Skeletal muscle satellite cell (primary cell): ENCODE measurements at regions not wholly inside any gene's neighbourhood (a gene's known extent, or its start where the extent isn't known, plus 50 kb on each side); places are given as distances from the start of the nearest gene placed in this dataset.
A peak's percentile ranks its signal among the peaks of the same experiment; 100 is the strongest.

Experiments used
- H3K27me3 ChIP-seq: 2 replicates; pipeline ENCODE4 v1.7.0; 2013; ENCODE audit warnings: low read length; ENCODE audit not compliant: control insufficient read depth, insufficient read depth
- H3K36me3 ChIP-seq: 2 replicates; pipeline ENCODE4 v1.7.0; 2013; ENCODE audit warnings: mild to moderate bottlenecking, control low read depth, low read length; ENCODE audit not compliant: insufficient read depth
- H3K4me1 ChIP-seq: 2 replicates; pipeline ENCODE4 v1.7.0; 2013; ENCODE audit warnings: low read length; ENCODE audit not compliant: control insufficient read depth, insufficient read depth
- H3K4me2 ChIP-seq: 2 replicates; pipeline ENCODE4 v1.7.0; 2013; ENCODE audit warnings: mild to moderate bottlenecking, low read length
- H3K4me3 ChIP-seq: 2 replicates; pipeline ENCODE4 v1.7.0; 2013; ENCODE audit warnings: low read length
- H3K9ac ChIP-seq: 2 replicates; pipeline ENCODE4 v1.7.0; 2013; ENCODE audit warnings: mild to moderate bottlenecking, low read depth, low read length, moderate library complexity
- H3K9me3 ChIP-seq: replicated peaks from 2 replicates; pipeline ENCODE4 v1.7.0; 2013; ENCODE audit warnings: mild to moderate bottlenecking, control low read depth, low read length

DNA sequence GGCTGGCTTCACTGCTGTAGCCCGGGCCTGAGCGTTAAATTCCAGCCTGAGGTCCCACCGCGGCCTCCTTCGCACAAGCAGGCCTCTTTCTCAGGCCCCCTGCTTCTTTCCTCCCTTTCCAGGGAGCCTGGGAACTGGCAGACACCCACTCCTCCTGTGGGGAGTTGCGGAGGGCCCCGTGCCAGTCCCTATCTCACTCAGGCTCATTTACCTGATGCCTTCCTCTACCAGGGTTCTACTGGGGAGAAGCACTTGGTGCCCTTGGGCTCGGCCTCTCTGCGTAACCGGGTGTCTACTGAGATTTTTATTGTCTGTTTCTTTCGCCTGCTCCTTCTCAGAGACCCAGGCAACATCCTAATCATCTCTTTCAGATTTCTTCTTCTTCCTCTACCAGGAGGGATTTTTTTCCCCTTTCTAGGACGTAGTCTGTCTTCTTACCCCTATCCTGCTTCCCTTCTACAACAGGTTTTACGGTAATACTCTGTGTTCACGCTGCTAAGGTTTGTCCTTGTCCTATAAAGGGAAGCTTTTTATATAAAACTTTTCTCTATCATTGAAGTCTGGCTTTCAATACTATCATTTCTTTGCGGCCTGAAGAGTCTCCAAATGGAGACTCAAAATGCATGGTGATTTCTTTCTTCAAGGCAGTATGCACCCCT is 135.4 kb upstream of the GPR12 start:
- Histone ChIP-seq H3K9ac (no peak overlapping the region), H3K4me1 (no peaks in the 10 kb centered on the region), H3K27me3 (peaks cover 11% of the 10 kb centered on the region), H3K4me2 (no peak overlapping the region), H3K36me3 (no peaks in the 10 kb centered on the region), H3K4me3 (no peak overlapping the region), H3K9me3 (no peaks in the 10 kb centered on the region)

DNA sequence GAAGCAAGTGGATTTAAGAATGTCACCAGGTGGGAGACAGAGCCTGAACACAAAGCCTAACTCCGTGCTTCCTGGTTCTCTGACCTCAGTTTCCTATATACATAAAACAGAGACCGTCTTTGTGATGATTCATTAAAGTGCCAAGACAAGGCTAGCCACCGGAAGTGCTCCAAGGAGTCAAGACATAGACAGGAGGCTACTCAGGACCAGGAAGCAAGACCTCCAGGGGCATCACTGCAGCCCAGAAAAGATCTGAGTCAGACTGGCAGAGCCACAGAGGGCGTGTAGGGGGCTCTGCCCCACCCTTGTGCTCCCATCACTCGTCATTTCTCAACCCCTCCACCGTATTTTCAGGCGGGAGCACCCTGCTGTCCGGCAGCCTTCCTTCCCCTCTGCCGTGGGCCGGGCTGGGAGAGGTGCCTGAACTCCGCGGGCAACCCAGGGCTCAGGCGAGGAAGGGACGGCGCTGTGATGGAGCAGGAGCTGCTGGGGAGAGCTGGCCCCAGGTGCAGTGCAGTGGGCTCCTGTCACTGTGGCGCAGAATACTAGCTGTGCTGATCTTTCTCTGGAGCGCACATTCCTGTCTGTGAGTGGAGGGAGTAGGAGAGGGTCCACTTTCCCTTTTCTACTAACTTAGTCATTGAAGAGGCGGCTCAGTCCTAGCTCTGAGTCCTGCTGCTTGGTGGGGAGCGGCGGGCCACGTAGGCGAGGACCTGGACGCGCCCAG is 134.7 kb upstream of the GPR12 start:
- Histone ChIP-seq H3K27me3 (peaks cover 11% of the 10 kb centered on the region), H3K36me3 (no peaks in the 10 kb centered on the region), H3K4me1 (no peaks in the 10 kb centered on the region), H3K4me2 (no peak overlapping the region), H3K4me3 (no peak overlapping the region), H3K9me3 (no peaks in the 10 kb centered on the region), H3K9ac (no peak overlapping the region)

DNA sequence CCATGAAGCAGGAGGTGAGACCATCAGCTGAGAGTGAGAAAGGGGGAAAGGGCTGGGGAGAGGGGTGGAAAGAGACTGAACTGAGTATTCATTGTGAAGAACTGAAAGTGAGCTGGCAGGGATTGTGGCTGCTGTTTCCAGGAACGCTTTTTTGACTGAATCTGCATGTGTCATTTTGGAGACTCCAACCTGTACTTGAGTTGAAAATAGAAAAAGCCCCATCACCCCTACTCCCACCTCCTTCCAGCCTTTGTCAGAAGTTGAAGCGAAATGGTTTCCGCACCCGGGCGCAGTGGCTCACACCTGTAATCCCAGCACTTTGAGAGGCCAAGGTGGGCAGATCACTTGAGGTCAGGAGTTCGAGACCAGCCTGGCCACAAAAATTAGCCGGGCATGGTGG is 128.0 kb upstream of the GPR12 start:
- Histone ChIP-seq H3K27me3 (no peaks in the 10 kb centered on the region), H3K4me1 (no peaks in the 10 kb centered on the region), H3K9me3 (no peaks in the 10 kb centered on the region), H3K36me3 (no peaks in the 10 kb centered on the region), H3K4me3 (no peak overlapping the region), H3K9ac (no peak overlapping the region), H3K4me2 (no peak overlapping the region)

DNA sequence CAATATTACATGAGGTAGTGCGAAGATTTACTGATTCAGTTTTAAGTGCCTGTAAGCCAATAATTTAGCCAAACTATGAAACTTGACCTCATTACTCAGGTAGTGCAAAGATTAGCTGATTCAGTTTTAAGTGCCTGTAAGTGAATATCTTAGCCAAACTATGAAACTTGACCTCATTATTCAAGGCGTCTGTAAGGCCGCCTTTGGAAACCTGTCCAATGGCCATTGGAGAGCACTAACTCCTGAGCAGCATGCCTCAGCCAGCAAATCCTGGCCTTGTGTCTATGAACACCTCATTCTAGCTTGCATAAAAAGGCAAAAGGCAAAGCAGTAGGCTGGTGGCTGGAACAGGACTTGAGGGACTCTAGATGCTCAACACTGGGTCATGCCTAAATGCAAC is 127.0 kb upstream of the GPR12 start:
- Histone ChIP-seq H3K9me3 (no peaks in the 10 kb centered on the region), H3K9ac (no peak overlapping the region), H3K36me3 (no peaks in the 10 kb centered on the region), H3K4me3 (no peak overlapping the region), H3K4me1 (no peaks in the 10 kb centered on the region), H3K4me2 (no peak overlapping the region), H3K27me3 (peaks cover 1% of the 10 kb centered on the region)

DNA sequence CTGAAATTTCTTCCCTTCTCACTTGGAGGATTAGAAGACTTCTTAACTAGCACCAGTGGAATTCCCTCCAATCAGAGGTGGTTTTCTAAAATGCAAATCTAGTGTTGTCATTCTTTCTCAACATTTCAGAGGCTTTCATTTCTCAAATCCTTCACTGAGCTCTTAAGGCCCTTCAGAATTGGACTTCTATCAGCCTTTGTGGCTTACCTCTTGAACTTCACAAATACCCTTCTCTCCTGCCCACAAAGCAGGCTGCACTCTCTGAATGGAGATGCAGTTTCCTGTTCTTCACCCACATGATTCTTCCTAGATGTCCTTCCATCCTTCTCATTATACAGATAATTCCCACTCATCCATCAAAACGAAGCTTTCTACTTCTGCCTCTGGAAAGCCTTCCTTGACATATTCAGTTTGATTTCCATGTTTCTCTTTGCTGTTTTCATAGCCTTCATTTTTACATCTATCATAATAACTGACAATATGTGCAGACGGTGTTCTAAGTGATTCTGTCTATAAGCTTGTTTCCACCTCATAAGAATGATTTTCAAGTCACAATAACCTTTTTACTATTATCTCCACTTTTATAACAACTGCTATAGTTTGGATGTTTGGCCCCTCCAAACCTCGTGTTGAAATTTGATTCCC is 123.1 kb upstream of the GPR12 start:
- peaks cover 3% of the 10 kb centered on the region for H3K4me1 ChIP-seq
- no peak overlapping the region for H3K4me3 ChIP-seq
- no peaks in the 10 kb centered on the region for H3K36me3 ChIP-seq
- H3K4me2 ChIP-seq, result no peak overlapping the region
- H3K27me3 ChIP-seq, result peaks cover 11% of the 10 kb centered on the region
- H3K9me3 ChIP-seq, result no peaks in the 10 kb centered on the region
- no peak overlapping the region for H3K9ac ChIP-seq

DNA sequence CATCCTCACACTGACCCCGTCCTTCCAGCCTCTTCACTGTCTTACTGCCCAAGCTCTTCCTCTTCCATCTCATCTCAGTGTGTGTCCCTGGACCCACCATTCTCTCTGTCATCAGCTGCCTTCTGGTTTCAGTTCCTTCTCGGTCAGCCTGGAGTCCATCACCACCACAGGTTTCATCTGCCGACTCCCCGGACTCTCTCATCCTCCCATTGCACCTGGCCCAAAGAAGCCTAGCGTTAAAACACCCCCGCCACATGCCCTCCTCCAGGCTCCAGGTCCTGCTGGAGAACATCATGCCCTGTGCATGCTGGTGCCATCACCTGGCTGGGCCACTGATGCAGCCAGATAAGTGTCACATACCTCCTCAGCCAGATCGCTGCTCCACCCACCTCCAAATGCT is 122.1 kb upstream of the GPR12 start:
- H3K4me3 ChIP-seq, result no peak overlapping the region
- peaks cover 11% of the 10 kb centered on the region for H3K27me3 ChIP-seq
- no peaks in the 10 kb centered on the region for H3K9me3 ChIP-seq
- H3K36me3 ChIP-seq, result no peaks in the 10 kb centered on the region
- H3K9ac ChIP-seq, result no peak overlapping the region
- peaks cover 3% of the 10 kb centered on the region for H3K4me1 ChIP-seq
- H3K4me2 ChIP-seq, result no peak overlapping the region

DNA sequence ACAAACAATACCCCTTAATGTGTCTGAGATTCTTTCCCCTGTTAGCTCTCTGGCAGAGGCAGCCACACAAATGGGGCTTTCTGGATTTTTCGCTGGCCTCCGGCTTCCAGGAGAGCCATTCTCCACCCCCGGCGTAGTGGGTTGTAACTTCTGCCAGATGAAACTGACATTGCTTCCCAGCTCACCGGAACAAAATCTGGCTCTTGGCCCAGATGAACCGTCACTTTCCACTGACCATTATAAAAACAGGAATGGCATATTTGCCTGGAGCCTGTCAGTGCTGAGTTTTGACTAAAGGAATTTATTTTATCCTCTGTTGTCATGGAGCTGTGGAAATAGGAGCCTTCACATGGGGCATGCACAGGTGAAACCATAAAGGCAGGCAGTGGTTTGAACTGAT is 120.6 kb upstream of the GPR12 start:
- Histone ChIP-seq H3K36me3 (no peaks in the 10 kb centered on the region), H3K9me3 (no peaks in the 10 kb centered on the region), H3K4me3 (peak overlapping the region; percentile 53), H3K27me3 (peaks cover 11% of the 10 kb centered on the region), H3K4me2 (peak overlapping the region; percentile 79), H3K9ac (no peak overlapping the region), H3K4me1 (peaks cover 3% of the 10 kb centered on the region)

DNA sequence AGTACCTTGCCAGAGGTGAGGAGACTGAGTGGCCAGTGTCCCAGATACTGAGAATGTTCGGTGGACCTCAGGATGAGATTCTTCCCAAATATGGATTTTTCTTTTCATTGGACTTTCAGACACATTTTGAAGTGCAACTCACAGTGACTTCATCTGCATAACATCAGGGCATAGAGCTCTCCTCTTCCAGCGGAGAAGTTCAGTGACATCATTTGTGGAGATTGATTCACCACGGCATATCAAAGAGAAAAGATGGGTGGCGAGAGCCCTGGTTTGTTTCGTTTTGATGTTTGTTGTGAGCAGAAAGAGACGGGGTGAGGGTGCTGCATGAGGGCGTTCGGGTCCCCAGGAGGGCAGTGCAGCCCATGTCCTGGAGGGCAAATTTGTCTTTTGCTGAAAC is 120.1 kb upstream of the GPR12 start:
- Histone ChIP-seq H3K27me3 (peaks cover 11% of the 10 kb centered on the region), H3K4me2 (peak overlapping the region; percentile 79), H3K36me3 (no peaks in the 10 kb centered on the region), H3K9ac (no peak overlapping the region), H3K9me3 (no peaks in the 10 kb centered on the region), H3K4me3 (peak overlapping the region; percentile 53), H3K4me1 (peaks cover 3% of the 10 kb centered on the region)

DNA sequence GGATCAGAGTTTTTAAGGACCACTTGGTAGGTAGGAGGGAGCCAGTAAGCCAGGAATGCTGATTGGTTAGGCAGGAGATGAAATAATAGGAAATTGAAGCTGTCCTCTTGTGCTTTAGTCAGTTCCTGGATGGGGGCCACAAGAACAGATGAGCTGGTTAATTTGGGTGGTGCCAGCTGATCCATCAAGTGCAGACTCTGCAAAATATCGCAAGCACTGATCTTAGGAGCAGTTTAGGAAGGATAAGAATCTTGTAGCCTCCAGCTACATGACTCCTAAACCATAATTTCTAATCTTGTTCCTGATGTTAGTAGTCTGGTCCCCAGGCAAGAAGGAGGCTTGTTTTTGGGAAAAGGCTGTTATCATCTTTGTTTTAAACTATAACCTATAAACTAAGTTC is 117.9 kb upstream of the GPR12 start:
- H3K4me3 ChIP-seq, result no peak overlapping the region
- H3K4me1 ChIP-seq, result peaks cover 3% of the 10 kb centered on the region
- H3K36me3 ChIP-seq, result no peaks in the 10 kb centered on the region
- peaks cover 11% of the 10 kb centered on the region for H3K27me3 ChIP-seq
- no peak overlapping the region for H3K9ac ChIP-seq
- no peaks in the 10 kb centered on the region for H3K9me3 ChIP-seq
- H3K4me2 ChIP-seq, result no peak overlapping the region

DNA sequence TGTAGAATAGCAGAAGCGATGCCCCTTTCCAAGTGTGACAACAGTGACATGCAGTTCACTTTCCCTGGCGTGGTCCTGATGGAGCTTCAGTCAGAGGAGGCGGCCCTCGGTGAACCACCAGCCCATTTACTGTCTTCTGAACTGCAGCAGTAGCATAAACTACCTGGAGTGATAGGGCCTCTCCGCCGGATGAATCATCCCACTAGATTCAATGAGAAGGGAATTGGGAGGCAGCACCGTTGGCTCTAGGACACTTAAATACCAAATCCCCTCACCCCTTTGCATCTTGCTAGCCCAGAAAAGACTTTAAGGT is 112.8 kb upstream of the GPR12 start:
- Histone ChIP-seq H3K4me3 (no peak overlapping the region), H3K27me3 (no peaks in the 10 kb centered on the region), H3K9me3 (no peaks in the 10 kb centered on the region), H3K36me3 (no peaks in the 10 kb centered on the region), H3K4me2 (no peak overlapping the region), H3K9ac (no peak overlapping the region), H3K4me1 (no peaks in the 10 kb centered on the region)

DNA sequence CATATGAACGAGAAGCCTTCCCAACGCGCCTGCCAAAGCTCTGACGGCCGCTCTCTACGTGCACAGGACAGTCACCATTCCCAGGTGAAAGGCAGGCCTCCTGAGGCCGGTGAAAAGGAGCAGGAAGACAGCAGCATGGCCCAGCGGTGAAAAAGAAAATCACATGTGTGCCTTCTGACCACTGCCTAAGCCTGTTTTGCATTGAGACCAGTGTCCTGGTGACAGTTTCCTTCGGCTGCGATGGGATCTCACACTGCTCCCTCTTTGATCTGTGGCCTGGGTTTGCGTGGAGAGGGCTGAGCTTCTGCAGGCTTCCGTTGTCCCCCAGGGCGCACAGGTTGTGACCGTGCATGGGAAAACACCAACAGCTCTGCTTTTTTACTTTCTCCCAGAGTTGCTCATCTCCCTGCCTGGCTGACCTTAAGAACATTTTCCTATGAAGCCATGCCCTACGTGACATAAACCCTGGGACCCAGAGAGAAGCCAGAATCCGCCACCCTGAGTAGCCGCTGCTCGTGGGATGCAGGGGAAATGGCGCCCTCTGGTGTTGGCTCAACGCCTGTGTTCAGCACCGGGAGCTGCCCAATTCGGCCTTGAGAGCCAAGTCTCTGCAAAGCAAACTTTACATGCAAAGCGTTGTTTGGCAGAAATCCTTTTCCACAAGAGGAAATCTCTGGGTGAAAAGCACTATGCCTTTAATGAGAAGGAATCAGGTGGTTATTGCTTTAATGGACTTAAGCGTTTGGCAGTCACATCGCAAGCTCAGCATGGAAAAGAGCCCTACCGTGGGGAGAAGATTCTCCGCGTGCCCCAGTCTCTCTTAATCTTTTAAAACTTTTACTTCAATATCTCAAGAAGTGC is 112.2 kb upstream of the GPR12 start:
- Histone ChIP-seq H3K36me3 (no peaks in the 10 kb centered on the region), H3K9ac (no peak overlapping the region), H3K4me1 (no peaks in the 10 kb centered on the region)

More for the DNA sequence above, 112.2 kb upstream of the GPR12 start:
- no peaks in the 10 kb centered on the region for H3K27me3 ChIP-seq
- no peak overlapping the region for H3K4me3 ChIP-seq
- H3K9me3 ChIP-seq, result no peaks in the 10 kb centered on the region
- no peak overlapping the region for H3K4me2 ChIP-seq
